Mucosa of rectum (tissue), 2 donors: ENCODE measurements at regions not wholly inside any gene's neighbourhood (a gene's known extent, or its start where the extent isn't known, plus 50 kb on each side); places are given as distances from the start of the nearest gene placed in this dataset.

Source experiments
- H3K27ac ChIP-seq, 2 donors: one replicate each; pipeline ENCODE4 v1.7.0; 2013; ENCODE audit warnings: inconsistent platforms in 2 of 2, low read depth in 2 of 2, low read length in 2 of 2
- H3K27me3 ChIP-seq, 2 donors: one replicate each; pipeline ENCODE4 v1.7.0; 2013; ENCODE audit warnings: low read length in 2 of 2; ENCODE audit not compliant: control insufficient read depth in 2 of 2, insufficient read depth in 2 of 2
- H3K36me3 ChIP-seq, 2 donors: one replicate each; pipeline ENCODE4 v1.7.0; 2013; ENCODE audit warnings: low read length in 2 of 2; ENCODE audit not compliant: control insufficient read depth in 2 of 2, insufficient read depth in 2 of 2
- H3K4me1 ChIP-seq, 2 donors: one replicate each; pipeline ENCODE4 v1.7.0; 2013; ENCODE audit warnings: low read length in 2 of 2, mild to moderate bottlenecking in 1 of 2; ENCODE audit not compliant: control insufficient read depth in 2 of 2, insufficient read depth in 2 of 2
- H3K4me3 ChIP-seq, 2 donors: one replicate each; pipeline ENCODE4 v1.7.0; 2013; ENCODE audit warnings: low read length in 2 of 2
- H3K9ac ChIP-seq, 2 donors: one replicate each; pipeline ENCODE4 v1.7.0; 2013; ENCODE audit warnings: low read length in 2 of 2, low read depth in 1 of 2, mild to moderate bottlenecking in 1 of 2
- H3K9me3 ChIP-seq, 2 donors: one replicate each; pipeline ENCODE4 v1.7.0; 2013; ENCODE audit warnings: low read length in 2 of 2; ENCODE audit not compliant: control insufficient read depth in 2 of 2
- donor health status: healthy.
- donor health status: Normal muscosa, but diverticular disease.

DNA sequence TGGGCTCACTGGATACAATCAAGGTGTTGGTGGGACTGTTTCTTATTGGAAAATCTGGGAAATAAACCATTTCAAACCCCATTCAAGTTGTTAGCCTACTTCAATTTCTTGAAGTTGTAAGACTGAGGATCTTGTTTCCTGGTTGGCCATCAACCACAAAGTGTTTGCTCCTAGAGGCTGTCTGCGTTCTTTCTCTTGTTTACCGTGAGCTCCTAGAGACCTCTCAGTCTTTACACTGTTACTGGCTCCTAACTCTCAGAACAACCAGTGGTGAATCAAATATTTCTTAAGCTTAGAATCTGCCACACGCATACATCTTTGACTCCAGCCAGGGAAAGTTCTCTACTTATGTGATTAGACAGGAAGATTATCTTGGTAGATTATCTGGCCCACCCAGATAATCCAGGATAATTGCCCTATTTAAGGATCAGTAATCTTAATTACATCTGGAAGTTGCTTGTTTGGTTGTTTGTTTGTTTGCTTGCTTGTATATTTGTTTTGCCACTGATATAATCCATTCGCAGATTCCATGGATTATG is 798.7 kb downstream of the IPMK start:
- no peak overlapping the region for H3K9ac ChIP-seq
- H3K36me3 ChIP-seq = no peaks in the 10 kb centered on the region

GRCh38 chr10:57465155-57465554 is 802.5 kb downstream of the IPMK start:
- Histone ChIP-seq H3K4me3 (no peak overlapping the region), H3K27ac (no peak overlapping the region), H3K9ac (no peak overlapping the region), H3K27me3 (no peaks in the 10 kb centered on the region), H3K36me3 (no peaks in the 10 kb centered on the region), H3K4me1 (no peaks in the 10 kb centered on the region), H3K9me3 (no peaks in the 10 kb centered on the region)

More for the DNA sequence above, 798.7 kb downstream of the IPMK start:
- Histone ChIP-seq H3K4me1 (no peaks in the 10 kb centered on the region), H3K27me3 (no peaks in the 10 kb centered on the region), H3K9me3 (no peaks in the 10 kb centered on the region), H3K27ac (no peak overlapping the region), H3K4me3 (no peak overlapping the region)

DNA sequence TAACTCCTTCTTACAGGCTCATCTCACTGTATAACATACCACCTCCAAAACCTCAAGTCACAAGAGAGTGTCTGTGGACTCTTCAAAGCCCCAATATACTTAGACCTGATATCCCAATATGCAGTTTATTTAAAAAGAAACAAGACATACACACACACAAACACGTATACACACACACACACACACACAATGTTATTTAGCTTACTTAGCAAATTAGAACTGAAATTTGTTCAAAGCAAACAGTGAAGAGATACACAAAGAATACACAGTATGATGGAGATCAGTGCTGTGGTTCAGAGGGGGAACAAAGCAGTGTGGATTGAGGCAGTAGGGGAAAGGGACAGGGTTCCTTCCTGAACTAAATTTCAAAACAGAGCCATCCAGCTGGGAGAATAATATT is 807.2 kb downstream of the IPMK start:
- H3K4me1 ChIP-seq = no peaks in the 10 kb centered on the region
- H3K27ac ChIP-seq = no peak overlapping the region
- no peaks in the 10 kb centered on the region for H3K27me3 ChIP-seq
- H3K36me3 ChIP-seq = no peaks in the 10 kb centered on the region
- no peak overlapping the region for H3K4me3 ChIP-seq
- H3K9me3 ChIP-seq = no peaks in the 10 kb centered on the region
- H3K9ac ChIP-seq = no peak overlapping the region

GRCh38 chr10:57457972-57458512 is 809.7 kb downstream of the IPMK start:
- H3K27ac ChIP-seq = no peak overlapping the region
- H3K4me1 ChIP-seq = no peaks in the 10 kb centered on the region
- H3K36me3 ChIP-seq = no peaks in the 10 kb centered on the region
- H3K4me3 ChIP-seq = no peak overlapping the region
- H3K9ac ChIP-seq = no peak overlapping the region
- no peaks in the 10 kb centered on the region for H3K27me3 ChIP-seq
- no peaks in the 10 kb centered on the region for H3K9me3 ChIP-seq

DNA sequence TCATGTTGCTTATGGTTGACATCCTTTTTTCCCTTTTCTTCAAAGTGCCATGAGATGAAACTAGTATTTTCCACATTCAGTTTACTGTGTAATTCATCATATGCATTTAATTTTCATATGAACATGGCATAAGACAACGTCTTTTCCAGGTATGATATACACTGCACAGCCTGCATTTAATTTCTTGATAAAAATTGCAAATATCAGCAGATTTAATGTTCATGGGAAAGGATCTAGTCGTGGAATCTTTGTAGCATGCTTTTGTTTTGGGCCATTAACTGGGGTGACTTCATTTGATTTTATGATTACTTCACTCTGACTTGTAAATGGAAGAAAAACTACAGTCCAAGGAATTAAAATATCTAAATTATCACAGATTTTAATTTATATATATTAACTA is 837.3 kb downstream of the IPMK start:
- H3K9me3 ChIP-seq = no peaks in the 10 kb centered on the region
- no peaks in the 10 kb centered on the region for H3K27me3 ChIP-seq
- H3K4me3 ChIP-seq = no peak overlapping the region
- no peaks in the 10 kb centered on the region for H3K36me3 ChIP-seq
- no peak overlapping the region for H3K9ac ChIP-seq
- no peak overlapping the region for H3K27ac ChIP-seq
- H3K4me1 ChIP-seq = no peaks in the 10 kb centered on the region

DNA sequence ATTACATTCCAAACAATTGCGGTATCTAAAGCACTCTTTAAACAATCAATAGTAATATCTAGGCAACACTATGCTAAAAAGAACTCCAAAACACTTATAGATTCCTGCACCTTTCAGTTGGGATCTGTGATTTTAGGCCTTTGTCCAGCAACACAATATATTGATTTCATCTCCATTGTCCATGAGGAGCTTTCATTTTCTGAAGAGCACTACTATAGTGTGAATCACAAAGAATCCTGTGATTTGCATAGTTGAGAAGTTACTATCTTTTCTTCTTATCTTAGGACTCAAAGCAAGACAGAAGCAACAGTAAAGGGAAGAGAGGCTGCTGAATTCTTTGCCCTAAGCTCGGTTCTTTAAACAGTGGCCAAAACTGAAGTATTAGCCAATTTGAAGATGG is 846.8 kb downstream of the IPMK start:
- Histone ChIP-seq H3K36me3 (no peaks in the 10 kb centered on the region), H3K4me1 (no peaks in the 10 kb centered on the region), H3K4me3 (no peak overlapping the region), H3K9ac (no peak overlapping the region), H3K27me3 (no peaks in the 10 kb centered on the region), H3K27ac (no peak overlapping the region), H3K9me3 (no peaks in the 10 kb centered on the region)

- Histone ChIP-seq H3K36me3 (no peaks in the 10 kb centered on the region), H3K4me3 (no peak overlapping the region), H3K27me3 (no peaks in the 10 kb centered on the region), H3K27ac (no peak overlapping the region), H3K4me1 (no peaks in the 10 kb centered on the region), H3K9ac (no peak overlapping the region), H3K9me3 (no peaks in the 10 kb centered on the region)
These were observed 849.2 kb downstream of the IPMK start for GRCh38 chr10:57418476-57418875.

DNA sequence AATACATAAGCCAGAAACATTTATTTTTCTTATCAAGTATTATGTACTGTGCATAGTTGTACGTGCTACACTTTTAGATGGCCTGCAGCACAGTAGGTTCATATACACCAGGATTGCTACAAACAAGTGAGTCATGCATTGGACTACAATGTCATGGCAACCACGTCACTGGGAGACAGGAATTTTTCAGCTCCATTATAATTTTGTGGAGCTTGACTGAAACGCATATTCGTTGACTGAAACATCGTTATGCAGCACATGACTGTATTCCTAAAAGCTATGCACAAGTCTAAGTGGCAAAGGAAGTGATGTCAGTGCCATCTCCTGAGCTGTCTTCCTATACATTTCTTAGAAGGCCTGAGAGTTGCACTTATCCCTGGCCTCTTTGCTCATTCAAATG is 871.8 kb downstream of the IPMK start:
- no peak overlapping the region for H3K4me3 ChIP-seq
- no peak overlapping the region for H3K27ac ChIP-seq
- no peaks in the 10 kb centered on the region for H3K9me3 ChIP-seq
- H3K9ac ChIP-seq = no peak overlapping the region
- H3K4me1 ChIP-seq = no peaks in the 10 kb centered on the region
- H3K27me3 ChIP-seq = no peaks in the 10 kb centered on the region
- H3K36me3 ChIP-seq = no peaks in the 10 kb centered on the region

GRCh38 chr10:57367412-57367811 is 900.3 kb downstream of the IPMK start:
- Histone ChIP-seq H3K27ac (no peak overlapping the region), H3K9ac (no peak overlapping the region)

GRCh38 chr10:57362811-57363210 is 904.9 kb downstream of the IPMK start:
- no peak overlapping the region for H3K27ac ChIP-seq

More at GRCh38 chr10:57367412-57367811, 900.3 kb downstream of the IPMK start:
- H3K4me1 ChIP-seq = no peaks in the 10 kb centered on the region
- no peaks in the 10 kb centered on the region for H3K9me3 ChIP-seq
- H3K4me3 ChIP-seq = no peak overlapping the region
- no peaks in the 10 kb centered on the region for H3K36me3 ChIP-seq
- H3K27me3 ChIP-seq = no peaks in the 10 kb centered on the region

More at GRCh38 chr10:57362811-57363210, 904.9 kb downstream of the IPMK start:
- Histone ChIP-seq H3K9ac (no peak overlapping the region), H3K4me1 (no peaks in the 10 kb centered on the region), H3K27me3 (no peaks in the 10 kb centered on the region), H3K36me3 (no peaks in the 10 kb centered on the region), H3K9me3 (no peaks in the 10 kb centered on the region), H3K4me3 (no peak overlapping the region)
